MM.1S (cell line): ENCODE measurements at regions not wholly inside any gene's neighbourhood (a gene's known extent, or its start where the extent isn't known, plus 50 kb on each side); places are given as distances from the start of the nearest gene placed in this dataset.

ENCODE experiments used
- DNase-seq: peaks from one replicate; pipeline ENCODE4 v3.0.0-alpha.2; 2015
- H2AFZ ChIP-seq: fragments of 300-600 bp; sonication (generic); 2 replicates; pipeline ENCODE4 v1.6.0; 2016; ENCODE audit warnings: antibody characterized with exemption, low read length
- H3F3A ChIP-seq: fragments of 300-600 bp; sonication (generic); 2 replicates; pipeline ENCODE4 v1.6.1; 2016; ENCODE audit warnings: mild to moderate bottlenecking, antibody characterized with exemption, low read length, moderate library complexity, mixed read lengths; ENCODE audit not compliant: insufficient read depth
- H3K27ac ChIP-seq: fragments of 300-600 bp; sonication (generic); 2 replicates; pipeline ENCODE4 v1.5.1; 2016; ENCODE audit warnings: mild to moderate bottlenecking, low read length
- H3K27me3 ChIP-seq: fragments of 300-600 bp; sonication (generic); replicated peaks from 2 replicates; pipeline ENCODE4 v1.6.0; 2016; ENCODE audit warnings: low read length; ENCODE audit not compliant: insufficient read depth
- H3K36me3 ChIP-seq: fragments of 300-600 bp; sonication (generic); replicated peaks from 2 replicates; pipeline ENCODE4 v1.6.1; 2016; ENCODE audit warnings: mild to moderate bottlenecking, low read length, mixed read lengths; ENCODE audit not compliant: insufficient read depth
- H3K4me1 ChIP-seq: fragments of 300-600 bp; sonication (generic); 2 replicates; pipeline ENCODE4 v1.6.1; 2016; ENCODE audit warnings: low read length, mixed read lengths
- H3K4me2 ChIP-seq: fragments of 300-600 bp; sonication (generic); 2 replicates; pipeline ENCODE4 v1.6.0; 2016; ENCODE audit warnings: low read depth, low read length
- H3K4me3 ChIP-seq: fragments of 300-600 bp; sonication (generic); 2 replicates; pipeline ENCODE4 v1.5.1; 2016; ENCODE audit warnings: low read length, mixed read lengths
- H3K79me2 ChIP-seq: fragments of 300-600 bp; sonication (generic); 2 replicates; pipeline ENCODE4 v1.6.1; 2016; ENCODE audit warnings: mixed run types, low read length, mixed read lengths
- H3K9ac ChIP-seq: fragments of 300-600 bp; sonication (generic); 2 replicates; pipeline ENCODE4 v1.6.1; 2016; ENCODE audit warnings: low read length, mixed read lengths
- H3K9me2 ChIP-seq: fragments of 300-600 bp; sonication (generic); replicated peaks from 2 replicates; pipeline ENCODE4 v1.6.1; 2016; ENCODE audit warnings: mild to moderate bottlenecking, low read length, mixed read lengths; ENCODE audit not compliant: insufficient read depth
- H3K9me3 ChIP-seq: fragments of 300-600 bp; sonication (generic); replicated peaks from 2 replicates; pipeline ENCODE4 v1.6.1; 2016; ENCODE audit warnings: mild to moderate bottlenecking, low read length, mixed read lengths; ENCODE audit not compliant: insufficient read depth
- H4K20me1 ChIP-seq: fragments of 300-600 bp; sonication (generic); 2 replicates; pipeline ENCODE4 v1.6.1; 2016; ENCODE audit warnings: mild to moderate bottlenecking, low read length, moderate library complexity, mixed read lengths; ENCODE audit not compliant: insufficient read depth
- EZH2 ChIP-seq: fragments of 300-600 bp; sonication (generic); optimal IDR thresholded peaks from 2 replicates; pipeline ENCODE3; 2017; ENCODE audit warnings: low read depth, mild to moderate bottlenecking, antibody characterized with exemption, low read length, mixed read lengths
- EZH2phosphoT487 ChIP-seq: fragments of 300-600 bp; sonication (generic); IDR thresholded peaks from 2 replicates; pipeline ENCODE4 v1.6.1; 2018; ENCODE audit warnings: antibody characterized with exemption, low read length
- TF ChIP-seq, protein P1 (sequence below): fragments of 300-600 bp; sonication (generic); IDR thresholded peaks from 2 replicates; pipeline ENCODE4 v1.5.1; 2016; ENCODE audit warnings: antibody characterized with exemption, low read length, mixed read lengths

DNA sequence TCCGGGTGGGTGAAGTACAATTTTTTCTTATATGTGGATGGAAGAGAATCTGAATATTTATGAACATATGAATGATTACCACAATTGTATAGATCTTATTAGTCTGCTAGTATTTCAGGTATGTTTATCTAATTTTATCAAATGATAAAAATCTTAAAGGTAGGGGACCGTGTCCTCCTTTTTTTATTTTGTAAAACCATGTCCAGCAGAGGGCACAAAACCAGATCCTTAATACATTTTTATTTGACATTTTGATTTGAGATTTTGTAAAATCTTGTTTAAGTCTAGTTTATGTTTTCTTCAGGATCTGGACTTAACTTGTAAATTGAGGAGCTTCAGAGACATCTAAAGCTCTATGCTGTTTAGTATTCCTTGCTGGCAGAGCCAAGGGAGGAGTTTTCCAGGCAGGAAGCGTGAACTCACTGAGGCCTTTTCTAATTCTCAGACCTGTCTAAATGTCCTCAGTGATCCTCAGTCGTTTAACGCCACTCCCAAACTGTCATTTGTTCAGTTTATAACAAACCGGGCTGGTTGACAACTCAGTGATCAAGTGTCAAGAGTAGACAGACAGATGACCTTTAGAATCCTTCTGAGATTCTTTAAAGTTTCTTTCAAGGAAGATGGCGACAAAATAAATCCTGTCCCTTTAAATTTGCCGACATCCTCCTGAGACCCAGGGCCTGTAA is 263.9 kb downstream of the KTN1 start:
- H3K4me3 ChIP-seq = no peak overlapping the region
- H3K36me3 ChIP-seq = no peaks in the 10 kb centered on the region
- H2AFZ ChIP-seq = no peak overlapping the region
- no peaks in the 10 kb centered on the region for H3K9me3 ChIP-seq
- H3K27me3 ChIP-seq = no peaks in the 10 kb centered on the region
- no peaks in the 10 kb centered on the region for H4K20me1 ChIP-seq
- H3K4me2 ChIP-seq = no peak overlapping the region
- no peaks in the 10 kb centered on the region for H3F3A ChIP-seq
- no peaks in the 10 kb centered on the region for H3K79me2 ChIP-seq
- H3K4me1 ChIP-seq = no peaks in the 10 kb centered on the region
- DNase-seq = no peak
- H3K9me2 ChIP-seq = no peaks in the 10 kb centered on the region
- H3K27ac ChIP-seq = no peak overlapping the region
- TF ChIP-seq EZH2 (no peak), EZH2phosphoT487 (no peak)
- TF ChIP-seq, protein P1, sequence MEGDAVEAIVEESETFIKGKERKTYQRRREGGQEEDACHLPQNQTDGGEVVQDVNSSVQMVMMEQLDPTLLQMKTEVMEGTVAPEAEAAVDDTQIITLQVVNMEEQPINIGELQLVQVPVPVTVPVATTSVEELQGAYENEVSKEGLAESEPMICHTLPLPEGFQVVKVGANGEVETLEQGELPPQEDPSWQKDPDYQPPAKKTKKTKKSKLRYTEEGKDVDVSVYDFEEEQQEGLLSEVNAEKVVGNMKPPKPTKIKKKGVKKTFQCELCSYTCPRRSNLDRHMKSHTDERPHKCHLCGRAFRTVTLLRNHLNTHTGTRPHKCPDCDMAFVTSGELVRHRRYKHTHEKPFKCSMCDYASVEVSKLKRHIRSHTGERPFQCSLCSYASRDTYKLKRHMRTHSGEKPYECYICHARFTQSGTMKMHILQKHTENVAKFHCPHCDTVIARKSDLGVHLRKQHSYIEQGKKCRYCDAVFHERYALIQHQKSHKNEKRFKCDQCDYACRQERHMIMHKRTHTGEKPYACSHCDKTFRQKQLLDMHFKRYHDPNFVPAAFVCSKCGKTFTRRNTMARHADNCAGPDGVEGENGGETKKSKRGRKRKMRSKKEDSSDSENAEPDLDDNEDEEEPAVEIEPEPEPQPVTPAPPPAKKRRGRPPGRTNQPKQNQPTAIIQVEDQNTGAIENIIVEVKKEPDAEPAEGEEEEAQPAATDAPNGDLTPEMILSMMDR = no peak
- no peak overlapping the region for H3K9ac ChIP-seq

DNA sequence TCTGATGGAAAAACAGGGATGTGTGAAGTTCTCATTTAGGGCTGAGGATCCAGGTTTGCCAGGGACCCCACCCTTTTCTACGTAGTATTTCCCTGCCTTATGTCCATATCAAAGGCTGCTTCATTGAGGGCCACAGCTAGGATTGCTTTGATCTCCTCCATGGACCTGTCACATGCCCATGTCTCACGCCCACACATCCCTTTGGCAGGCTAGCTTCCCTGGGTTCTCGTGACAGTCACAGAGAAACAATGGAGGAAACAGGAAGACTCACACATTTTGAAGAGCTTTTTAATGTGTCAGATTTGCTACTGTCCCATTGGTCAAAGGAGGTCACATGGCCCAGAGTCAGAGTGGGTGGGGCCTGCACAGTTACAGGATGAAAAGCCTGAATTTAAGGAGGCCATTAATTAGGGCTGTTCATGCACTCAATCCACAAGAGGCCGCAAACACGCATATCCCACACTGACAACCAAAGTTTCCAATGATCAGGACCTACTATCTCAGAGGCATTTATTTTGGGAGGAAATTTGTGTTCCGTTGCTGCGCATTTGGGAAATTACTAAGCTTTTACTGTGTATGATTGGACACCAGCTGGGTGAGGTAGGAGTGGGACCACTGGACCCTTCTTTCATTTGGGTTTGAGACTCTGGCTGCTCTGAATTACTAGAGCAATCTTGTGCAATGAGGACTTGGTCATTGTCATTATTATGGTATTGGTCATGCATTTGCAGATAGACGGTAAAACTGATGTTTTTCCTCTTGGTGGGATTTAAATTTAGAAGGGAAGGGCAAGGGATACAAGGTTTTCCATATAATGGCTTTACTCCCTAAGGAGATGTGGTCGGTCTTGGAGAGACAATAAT is 266.2 kb downstream of the KTN1 start:
- Histone ChIP-seq H4K20me1 (no peaks in the 10 kb centered on the region), H3F3A (no peaks in the 10 kb centered on the region), H3K4me2 (no peak overlapping the region), H3K79me2 (no peaks in the 10 kb centered on the region), H3K36me3 (no peaks in the 10 kb centered on the region), H3K27me3 (no peaks in the 10 kb centered on the region), H2AFZ (no peak overlapping the region), H3K4me3 (no peak overlapping the region), H3K9me2 (no peaks in the 10 kb centered on the region), H3K4me1 (no peaks in the 10 kb centered on the region), H3K9me3 (no peaks in the 10 kb centered on the region), H3K9ac (no peak overlapping the region), H3K27ac (no peak overlapping the region)
- DNase-seq = no peak
- TF ChIP-seq EZH2phosphoT487 = no peak
- TF ChIP-seq, protein P1 = no peak
- TF ChIP-seq EZH2 = no peak

DNA sequence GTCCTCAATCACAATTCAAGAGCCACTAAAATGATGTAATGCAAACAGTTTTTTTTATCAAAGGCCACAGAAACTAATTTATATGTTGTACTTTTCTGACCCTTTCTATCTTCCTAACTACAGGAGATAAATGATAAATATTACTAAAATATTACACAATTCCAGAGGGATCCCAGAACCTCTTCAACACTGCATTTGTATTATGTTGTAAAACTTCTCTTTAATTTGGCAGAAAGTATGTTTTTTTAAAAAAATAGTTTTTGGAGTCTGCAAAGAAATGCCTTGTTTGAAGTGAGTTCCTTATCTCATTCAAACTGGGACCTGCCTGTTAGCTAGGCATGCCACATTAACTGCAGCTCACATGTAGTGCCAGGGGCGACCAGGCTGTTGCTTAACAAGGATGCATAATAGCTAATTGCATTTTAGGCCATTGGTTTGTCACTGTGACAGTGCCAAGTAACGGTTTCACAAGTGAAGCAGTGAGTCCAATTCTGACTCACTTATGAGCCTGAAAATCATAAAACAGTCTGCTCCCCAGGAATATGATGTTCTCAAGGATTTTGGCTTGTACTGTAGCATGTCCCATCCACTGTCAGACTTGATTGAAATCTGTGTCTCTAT is 266.9 kb downstream of the KTN1 start:
- no peak overlapping the region for H3K9ac ChIP-seq
- no peaks in the 10 kb centered on the region for H3K27me3 ChIP-seq
- no peak overlapping the region for H3K4me3 ChIP-seq
- no peaks in the 10 kb centered on the region for H3K79me2 ChIP-seq
- H3K36me3 ChIP-seq = no peaks in the 10 kb centered on the region
- no peaks in the 10 kb centered on the region for H3K4me1 ChIP-seq
- no peak overlapping the region for H3K4me2 ChIP-seq
- H3K9me2 ChIP-seq = no peaks in the 10 kb centered on the region
- H3F3A ChIP-seq = no peaks in the 10 kb centered on the region
- no peaks in the 10 kb centered on the region for H4K20me1 ChIP-seq
- no peaks in the 10 kb centered on the region for H3K9me3 ChIP-seq
- H2AFZ ChIP-seq = no peak overlapping the region
- H3K27ac ChIP-seq = no peak overlapping the region
- no peak for DNase-seq
- TF ChIP-seq EZH2 = no peak
- no peak for TF ChIP-seq EZH2phosphoT487
- TF ChIP-seq, protein P1 = no peak
